ENCODE measurements at regions not wholly inside any gene's neighbourhood (a gene's known extent, or its start where the extent isn't known, plus 50 kb on each side); places are given as distances from the start of the nearest gene placed in this dataset.
A peak's percentile ranks its signal among the peaks of the same experiment; 100 is the strongest.

GRCh38 chr3:72427624-72428023 lies 420.6 kb downstream of the SHQ1 start:
- DNase-seq, result peak; percentile 19

GRCh38 chr3:72426618-72427397 lies 421.4 kb downstream of the SHQ1 start:
- DNase-seq, result no peak

- DNase-seq, result no peak
Measured at GRCh38 chr3:72423643-72424042, 424.6 kb downstream of the SHQ1 start.

GRCh38 chr3:72421786-72422185 lies 426.5 kb downstream of the SHQ1 start:
- DNase-seq, result no peak

- DNase-seq, result no peak
Measured at GRCh38 chr3:72421126-72421525, 427.1 kb downstream of the SHQ1 start.

- peak; percentile 42 for DNase-seq
Measured at GRCh38 chr3:72418856-72419255, 429.4 kb downstream of the SHQ1 start.

GRCh38 chr3:72418244-72418643 lies 430.0 kb downstream of the SHQ1 start:
- DNase-seq, result no peak

- no peak for DNase-seq
Measured at GRCh38 chr3:72414481-72415016, 433.7 kb downstream of the SHQ1 start.

GRCh38 chr3:72413228-72413627 lies 435.0 kb downstream of the SHQ1 start:
- peak; percentile 87 for DNase-seq

GRCh38 chr3:72412340-72412956 lies 435.8 kb downstream of the SHQ1 start:
- DNase-seq, result no peak

- no peak for DNase-seq
Measured at GRCh38 chr3:72411843-72412242, 436.4 kb downstream of the SHQ1 start.

- no peak for DNase-seq
Measured at GRCh38 chr3:72411126-72411525, 437.1 kb downstream of the SHQ1 start.

GRCh38 chr3:72408983-72409779 lies 439.1 kb downstream of the SHQ1 start:
- DNase-seq, result no peak

- no peak for DNase-seq
Measured at GRCh38 chr3:72407766-72408165, 440.5 kb downstream of the SHQ1 start.

GRCh38 chr3:72405943-72406566 lies 442.2 kb downstream of the SHQ1 start:
- no peak for DNase-seq

GRCh38 chr3:72401005-72401545 lies 447.2 kb downstream of the SHQ1 start:
- no peak for DNase-seq

- DNase-seq, result no peak
Measured at GRCh38 chr3:72398781-72399180, 449.5 kb downstream of the SHQ1 start.

- no peak for DNase-seq
Measured at GRCh38 chr3:72397586-72397985, 450.7 kb downstream of the SHQ1 start.

- DNase-seq, result no peak
Measured at GRCh38 chr3:72396899-72397298, 451.3 kb downstream of the SHQ1 start.

GRCh38 chr3:72395776-72396311 lies 452.4 kb downstream of the SHQ1 start:
- DNase-seq, result no peak

- no peak for DNase-seq
Measured at GRCh38 chr3:72393455-72393854, 454.8 kb downstream of the SHQ1 start.

- no peak for DNase-seq
Measured at GRCh38 chr3:72391659-72392058, 456.6 kb downstream of the SHQ1 start.

Data from dermis blood vessel endothelial cell (primary cell).